ENCODE measurements at regions not wholly inside any gene's neighbourhood (a gene's known extent, or its start where the extent isn't known, plus 50 kb on each side); places are given as distances from the start of the nearest gene placed in this dataset.
"Not testable (repeated sequence)": the region's sequence is repeated elsewhere in the genome, so short reads cannot be mapped to it uniquely, and the experiment has no call there.

DNA sequence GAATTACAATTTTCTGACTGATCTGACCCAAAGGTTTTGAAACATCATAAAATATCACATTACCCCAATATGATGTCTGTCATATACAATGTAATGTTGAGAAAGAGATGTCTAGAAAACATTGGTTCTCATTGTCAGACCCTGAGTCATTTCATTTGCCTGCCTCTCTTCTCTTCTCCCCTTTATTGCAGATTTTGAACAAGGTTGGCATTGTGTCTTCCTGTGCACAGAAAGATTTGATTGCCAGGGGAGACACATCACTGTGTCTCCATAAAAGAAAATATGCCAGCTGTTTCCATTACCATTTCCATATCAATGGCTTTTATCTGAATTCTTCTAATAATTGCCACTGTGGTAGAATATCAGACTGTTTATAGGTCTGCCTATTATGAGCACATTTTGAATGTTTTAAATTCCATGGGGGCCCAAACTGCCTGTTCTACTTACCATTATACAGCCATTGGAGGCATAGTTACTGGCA lies 65.6 kb downstream of the IFI44 start:
- DNase-seq, result no peak

DNA sequence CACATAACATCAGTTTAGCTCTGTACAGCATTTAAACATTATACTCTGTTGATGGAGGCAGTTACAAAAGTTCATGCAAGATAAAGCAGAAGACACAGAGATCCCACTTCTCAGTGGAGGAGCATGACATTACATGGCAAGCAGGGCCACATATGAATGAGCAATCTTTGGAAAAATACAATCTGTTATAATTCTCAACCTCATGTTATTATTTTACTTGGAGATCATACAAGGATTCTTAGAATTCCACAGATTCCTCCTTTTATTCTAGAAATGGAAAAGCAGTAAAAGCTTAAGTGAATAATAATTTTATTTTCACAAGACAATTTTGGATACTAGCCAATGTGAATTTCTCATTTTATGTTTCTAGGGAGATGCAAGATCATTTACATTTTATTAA lies 66.6 kb downstream of the IFI44 start:
- no peak for DNase-seq

DNA sequence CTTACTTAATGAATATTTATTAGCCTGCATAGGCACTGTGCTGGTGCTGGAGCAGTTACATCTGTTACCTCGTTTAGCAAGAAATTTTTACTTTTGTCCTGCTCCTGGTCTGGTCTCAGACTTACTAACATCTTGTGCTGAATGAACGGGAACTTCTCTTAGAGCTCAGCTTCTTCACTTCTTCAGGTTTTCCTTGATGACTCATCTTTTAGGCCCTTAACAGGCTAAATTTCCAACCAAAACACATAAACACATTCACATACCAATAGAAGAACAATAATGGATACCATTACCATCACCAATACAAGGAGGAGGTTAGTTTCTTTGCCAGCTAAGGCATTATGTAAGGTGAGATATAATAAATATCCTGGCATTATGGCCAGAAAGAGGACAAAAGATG lies 68.9 kb downstream of the IFI44 start:
- DNase-seq, result no peak

DNA sequence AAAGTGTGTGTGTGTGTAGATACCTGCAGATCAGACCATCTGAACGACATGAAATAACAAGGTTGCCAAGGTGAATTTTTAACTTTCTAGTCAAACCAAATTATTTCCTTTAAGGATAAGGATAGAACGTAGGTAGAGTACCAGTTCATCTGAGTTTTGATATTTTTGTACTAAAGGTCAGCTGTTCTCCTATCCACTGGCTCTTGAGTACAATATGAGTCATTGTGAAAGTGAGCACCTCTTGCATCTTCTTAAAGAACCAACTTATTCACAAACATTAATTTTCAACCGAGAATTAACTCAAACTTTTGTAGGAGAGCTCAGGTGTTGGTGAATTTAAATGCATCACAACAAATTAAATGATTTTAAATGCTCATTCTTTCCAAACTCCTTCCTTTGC lies 71.5 kb downstream of the IFI44 start:
- DNase-seq, result no peak

DNA sequence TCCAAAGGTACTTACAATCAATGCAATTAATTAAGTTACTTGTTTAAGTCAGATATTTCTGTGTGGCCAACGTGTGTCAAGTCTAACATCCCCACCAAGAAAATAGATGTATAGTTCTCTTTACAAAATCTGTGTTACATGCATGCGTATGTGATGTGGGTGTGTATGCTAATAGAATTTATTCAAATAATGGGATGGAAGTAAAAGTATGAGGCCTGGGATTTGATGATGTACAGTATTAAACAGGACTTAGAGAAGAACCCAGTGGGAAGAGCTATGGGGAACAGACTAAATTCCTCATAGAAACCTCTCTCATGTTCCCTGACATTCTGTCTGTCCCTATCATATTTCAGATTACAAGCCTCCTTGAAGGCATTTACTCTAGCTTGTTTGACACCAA lies 72.5 kb downstream of the IFI44 start:
- DNase-seq, result no peak

DNA sequence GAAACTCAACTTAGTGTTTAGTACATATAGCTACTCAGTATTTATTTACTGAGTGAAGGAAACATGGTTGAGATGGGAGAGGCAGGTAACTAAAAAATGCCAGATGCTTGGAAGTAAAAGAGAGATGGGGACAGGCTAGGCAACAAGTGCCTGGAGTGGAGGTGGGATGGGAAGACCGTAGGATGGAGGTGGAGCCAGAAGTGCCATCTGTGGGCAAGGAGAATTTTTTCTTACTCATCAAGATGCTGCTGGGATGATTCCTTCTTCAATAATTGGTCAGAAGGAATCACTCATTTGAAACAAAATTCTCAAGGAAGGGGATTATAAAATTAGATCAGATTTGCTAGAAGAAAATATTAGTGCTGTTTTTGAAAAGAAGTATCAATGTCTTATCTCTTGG lies 72.9 kb downstream of the IFI44 start:
- DNase-seq, result no peak

DNA sequence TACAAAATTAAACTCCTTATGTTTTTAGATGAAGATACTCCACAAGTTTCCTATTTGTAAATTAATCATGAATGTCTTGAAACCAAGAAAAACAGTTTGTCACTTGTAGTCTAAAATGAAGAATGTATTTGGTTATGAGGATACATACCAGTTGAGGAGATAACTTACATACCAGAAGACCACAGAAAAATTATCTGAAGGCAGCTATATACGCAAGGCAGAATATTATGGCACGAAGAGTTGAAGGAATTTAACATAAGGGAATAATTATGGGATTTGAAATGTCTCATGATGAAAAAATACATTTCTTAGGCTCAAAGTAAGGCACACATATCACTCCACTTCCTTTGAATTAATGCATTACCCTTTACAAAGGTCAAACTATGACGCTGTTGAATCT lies 73.3 kb downstream of the IFI44 start:
- DNase-seq, result no peak

DNA sequence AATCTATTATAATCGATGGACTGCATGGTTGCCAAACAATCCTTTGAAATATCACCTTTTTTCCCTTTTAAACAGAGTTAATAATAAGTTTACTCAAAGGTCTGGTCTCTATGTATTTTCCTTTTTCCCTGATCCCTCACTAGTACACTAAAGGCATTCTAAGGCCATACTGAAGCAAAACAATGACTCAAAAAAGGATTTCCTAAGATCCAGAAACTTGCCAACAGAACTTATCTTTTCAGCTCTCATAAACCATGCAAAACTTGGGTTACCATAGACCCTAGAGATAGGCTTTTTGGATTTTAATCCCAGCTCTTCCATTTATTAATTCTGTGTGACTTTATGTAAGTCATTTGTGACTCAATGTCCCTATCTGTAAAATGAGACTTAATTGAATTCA lies 77.1 kb downstream of the IFI44 start:
- no peak for DNase-seq

DNA sequence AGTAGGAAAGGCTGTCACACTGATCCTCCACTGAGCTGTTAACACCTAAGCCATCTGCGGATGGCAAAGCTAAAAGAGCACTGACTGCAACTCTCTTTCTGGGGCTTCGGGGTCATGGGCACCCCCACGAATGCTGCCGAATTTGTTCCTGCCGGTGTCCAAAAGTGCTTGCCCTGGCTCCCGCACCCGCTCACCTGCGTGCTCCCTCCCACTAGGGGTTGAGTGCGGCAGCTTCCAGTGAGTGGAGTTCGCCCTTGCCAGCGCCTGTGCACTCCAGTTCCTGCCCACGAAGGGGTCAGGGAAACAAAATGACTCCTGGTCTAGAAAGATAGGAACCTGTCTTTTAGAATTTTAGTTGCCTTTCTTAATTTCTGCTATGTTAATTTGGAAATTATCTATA lies 78.7 kb downstream of the IFI44 start:
- DNase-seq, result no peak

DNA sequence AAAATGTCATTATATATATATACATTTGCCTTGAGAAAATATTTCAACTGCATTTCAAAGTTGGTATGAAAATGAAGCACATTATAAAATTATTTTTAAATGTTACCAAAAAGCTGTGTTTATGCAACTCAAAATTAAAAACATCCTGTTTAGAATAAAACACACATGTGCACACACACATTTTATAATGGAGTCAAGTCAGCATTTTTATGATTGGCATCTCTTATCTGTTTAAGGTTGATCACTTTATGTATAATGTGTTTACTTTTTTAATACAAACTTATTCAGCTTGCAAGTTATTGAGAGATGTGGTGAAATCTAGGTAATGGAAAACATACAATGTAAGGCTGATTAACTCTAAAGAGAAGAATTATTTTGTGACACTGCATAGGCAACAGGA lies 80.4 kb downstream of the IFI44 start:
- no peak for DNase-seq

DNA sequence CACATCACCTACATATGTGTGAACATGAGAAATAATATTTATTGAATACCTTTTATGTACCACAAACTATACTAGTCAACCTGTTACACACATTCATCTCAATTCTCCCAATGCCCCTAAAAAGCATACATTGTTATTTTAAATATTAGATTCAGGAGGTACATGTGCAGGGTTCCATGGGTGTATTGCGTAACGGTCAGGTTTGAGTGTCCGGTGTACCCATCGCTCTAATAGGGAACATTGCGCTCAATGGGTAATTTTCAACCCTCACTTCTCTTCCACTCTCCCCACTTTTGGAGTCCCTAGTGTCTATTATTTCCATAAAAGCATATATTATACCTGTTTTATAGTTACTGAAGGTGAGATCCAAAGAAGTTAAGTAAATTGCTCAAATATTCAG lies 82.0 kb downstream of the IFI44 start:
- DNase-seq, result no peak

DNA sequence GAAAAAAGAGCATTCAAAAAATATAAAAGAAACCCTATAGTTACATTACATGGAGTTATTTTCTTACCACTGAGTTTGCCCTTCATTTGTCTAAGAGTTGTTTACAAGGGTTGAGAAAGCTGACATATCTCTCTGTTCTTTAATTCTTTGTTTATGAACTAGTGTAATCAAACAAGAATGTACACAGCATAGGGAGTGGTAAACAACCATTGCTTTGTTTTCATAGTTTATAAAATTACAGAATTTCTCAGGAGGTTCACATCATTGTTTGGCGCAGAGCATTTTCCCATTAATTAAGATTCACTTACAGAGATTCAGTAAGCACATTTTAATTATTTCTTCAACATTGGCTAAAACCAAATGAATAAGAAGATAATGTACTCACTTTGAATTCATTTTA lies 87.6 kb downstream of the IFI44 start:
- no peak for DNase-seq

DNA sequence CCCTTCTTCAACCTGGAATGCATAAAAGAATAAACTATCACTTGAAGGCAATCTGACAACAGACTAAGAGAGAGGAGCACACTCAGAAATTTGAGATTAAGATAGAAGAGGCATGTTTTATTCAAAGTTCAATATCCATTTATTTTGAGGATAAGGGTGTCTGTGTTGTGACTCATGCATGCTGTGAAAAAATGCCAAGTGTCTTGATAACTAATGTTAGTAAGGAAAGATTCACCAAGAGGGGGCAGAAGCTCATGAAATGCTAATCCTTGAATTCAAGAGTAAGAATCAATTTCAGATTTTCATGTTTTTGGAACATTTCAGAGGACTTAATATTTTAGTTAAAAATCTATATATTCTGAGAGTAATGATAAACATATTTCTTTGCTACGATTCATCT lies 94.0 kb downstream of the IFI44 start:
- DNase-seq, result no peak

DNA sequence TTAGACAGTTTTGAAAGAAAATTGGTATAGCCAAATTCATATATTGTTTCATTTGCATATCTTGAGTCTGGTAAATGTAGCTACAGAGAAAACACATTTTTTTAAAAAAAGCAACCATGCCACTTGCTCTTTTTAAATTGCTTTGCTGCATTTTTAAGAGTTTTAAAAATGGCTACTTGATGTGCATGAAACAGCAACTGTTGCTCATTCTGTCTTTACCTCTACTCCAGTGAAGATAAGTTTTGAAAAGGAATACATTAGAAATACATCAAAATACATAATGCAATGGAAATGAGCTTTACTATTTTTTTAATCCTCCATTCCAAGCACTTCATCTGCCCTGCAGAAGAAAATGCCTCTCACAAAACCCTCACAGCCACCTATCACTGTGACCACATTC lies 95.5 kb downstream of the IFI44 start:
- DNase-seq, result no peak

DNA sequence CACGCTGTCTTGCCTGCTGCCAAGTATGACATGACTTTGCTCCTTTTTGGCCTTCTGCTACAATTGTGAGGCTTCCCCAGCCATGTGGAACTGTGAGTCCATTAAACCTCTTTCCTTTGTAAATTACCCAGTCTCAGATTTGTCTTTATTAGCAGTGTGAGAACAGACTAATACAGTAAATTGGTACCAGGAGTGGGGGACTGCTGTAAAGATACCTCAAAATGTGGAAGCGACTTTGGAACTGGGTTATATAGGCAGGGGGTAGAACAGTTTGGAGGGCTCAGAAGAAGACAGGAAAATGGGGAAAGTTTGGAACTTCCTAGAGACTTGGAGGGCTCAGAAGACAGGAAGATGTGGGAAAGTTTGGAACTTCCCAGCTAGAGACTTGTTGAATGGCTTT lies 104.0 kb downstream of the IFI44 start:
- not testable (repeated sequence) for DNase-seq

DNA sequence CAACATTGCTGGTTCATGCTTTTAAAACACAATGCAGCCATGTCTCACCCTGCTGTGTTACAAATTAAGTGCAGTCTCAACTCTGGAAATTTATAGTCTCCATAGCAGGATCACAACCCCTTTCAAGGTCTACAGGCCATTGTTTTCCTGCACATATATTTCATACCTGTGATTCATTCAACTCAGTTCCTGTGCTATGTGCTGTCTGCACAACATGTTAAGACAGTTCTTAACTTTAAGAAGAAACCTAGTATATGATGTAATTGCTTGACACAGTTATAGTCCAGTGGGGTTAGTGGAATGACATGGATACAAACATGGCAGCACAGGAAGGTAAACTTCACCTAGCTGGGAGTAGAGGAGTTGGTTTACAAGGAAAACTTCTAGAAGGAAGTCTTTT lies 106.4 kb downstream of the IFI44 start:
- DNase-seq, result no peak

DNA sequence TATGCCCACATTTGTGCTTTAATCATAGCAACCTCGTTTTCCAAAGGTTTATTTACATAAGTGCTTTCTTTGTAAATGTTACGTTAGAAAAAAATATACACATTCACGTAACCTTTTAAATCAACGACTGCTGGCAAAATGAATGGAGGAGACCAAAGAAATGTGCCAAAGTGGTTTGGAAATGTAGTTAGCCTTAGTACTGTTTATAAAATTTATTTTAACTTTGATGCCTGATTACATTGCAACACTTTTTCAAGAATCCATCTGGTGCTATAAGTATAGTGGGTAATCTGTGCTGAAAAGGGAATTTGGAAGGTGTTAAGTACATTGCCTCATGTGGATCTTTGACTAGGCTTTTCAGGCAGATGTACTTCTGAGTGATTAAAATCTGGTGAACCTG lies 108.9 kb downstream of the IFI44 start:
- DNase-seq, result peak; percentile 53

DNA sequence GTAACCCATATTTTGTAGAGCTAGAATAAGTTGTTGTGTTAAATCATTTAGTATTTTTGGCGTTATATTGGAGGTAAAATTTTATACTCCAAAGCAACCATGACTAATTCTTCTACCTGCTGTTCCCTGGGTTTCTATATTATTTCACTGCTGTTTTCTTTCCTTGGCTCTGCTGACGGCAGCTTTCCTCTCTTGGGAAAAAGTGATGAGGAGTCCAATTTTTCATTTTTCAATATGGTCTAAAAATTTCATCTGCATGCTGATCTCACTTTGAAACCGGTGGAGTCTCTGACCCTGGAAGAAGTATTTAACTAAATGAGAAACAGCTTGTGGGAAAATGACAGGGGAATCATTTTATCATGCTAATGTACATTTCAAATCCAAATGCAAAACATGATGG lies 110.2 kb downstream of the IFI44 start:
- no peak for DNase-seq

DNA sequence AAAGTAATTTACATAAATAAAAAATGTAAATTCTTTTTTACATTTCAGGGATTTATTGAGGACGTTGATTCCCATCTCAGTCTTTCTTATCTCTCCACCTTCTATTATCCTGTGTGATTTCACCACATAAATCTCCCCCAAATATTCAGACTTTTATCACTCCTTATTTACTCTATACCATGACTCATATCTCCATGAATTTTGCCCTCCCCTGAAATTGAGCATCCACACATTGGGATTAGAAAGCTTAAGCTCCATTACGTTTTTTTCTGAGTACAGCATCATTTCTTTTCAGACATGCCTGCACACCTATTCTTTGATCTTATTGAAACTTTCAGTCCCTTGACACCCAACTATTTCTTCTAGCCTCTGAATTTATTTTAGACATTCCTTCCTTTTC lies 111.2 kb downstream of the IFI44 start:
- no peak for DNase-seq

DNA sequence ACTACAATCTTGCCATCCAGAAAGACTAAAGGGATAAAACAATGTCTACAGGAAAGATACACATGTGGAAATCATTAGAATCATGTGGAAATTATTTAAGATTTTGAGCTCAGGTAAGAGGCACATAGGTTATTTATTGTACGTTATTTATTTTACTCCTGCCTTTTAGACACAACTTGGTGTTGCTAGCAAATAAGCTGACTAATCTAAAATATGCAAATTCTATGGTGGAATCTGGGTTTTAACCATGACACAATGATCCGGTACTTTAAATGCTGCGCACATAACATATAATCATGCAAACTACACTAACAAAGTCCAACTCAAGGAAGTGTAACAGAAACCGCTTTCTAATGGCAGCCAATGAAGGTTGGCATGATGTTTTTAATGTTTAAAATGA lies 112.5 kb downstream of the IFI44 start:
- DNase-seq, result no peak

DNA sequence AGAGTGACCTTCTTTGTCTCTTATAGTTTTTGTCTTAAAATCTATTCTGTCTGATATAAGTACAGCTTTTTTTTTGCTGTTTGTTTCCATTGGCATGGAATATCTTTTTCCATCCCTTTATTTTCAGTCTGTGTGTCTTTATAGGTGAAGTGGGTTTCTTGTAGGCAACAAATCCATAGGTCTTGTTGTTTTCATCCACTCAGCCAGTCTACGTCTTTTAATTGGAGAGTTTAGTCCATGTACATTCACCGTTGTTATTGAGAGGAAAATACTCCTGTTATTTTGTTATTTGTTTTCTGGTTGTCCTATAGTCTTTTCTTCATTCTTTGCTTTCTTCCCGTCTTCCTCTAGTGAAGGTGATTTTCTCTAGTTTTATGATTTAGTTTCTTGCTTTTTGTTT lies 115.9 kb downstream of the IFI44 start:
- no peak for DNase-seq

DNA sequence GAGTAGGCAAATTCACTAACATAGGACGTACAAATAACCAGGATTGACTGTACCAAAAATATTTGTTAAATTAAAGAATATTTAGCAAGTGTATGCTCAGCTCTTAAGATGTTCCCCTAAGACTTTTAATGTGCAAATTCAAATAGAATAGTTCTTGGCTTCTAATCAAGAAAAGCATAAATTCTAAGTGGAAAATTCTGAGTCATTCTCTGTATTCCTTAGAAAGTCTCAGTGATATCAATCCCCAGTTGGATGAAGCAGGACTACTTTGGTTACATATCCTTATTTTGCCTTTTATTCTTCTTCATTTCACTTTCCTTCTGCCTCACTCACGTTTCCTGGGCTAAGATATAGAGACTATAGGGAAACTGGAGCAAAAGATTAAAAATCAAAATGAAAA lies 130.2 kb downstream of the IFI44 start:
- DNase-seq, result no peak

DNA sequence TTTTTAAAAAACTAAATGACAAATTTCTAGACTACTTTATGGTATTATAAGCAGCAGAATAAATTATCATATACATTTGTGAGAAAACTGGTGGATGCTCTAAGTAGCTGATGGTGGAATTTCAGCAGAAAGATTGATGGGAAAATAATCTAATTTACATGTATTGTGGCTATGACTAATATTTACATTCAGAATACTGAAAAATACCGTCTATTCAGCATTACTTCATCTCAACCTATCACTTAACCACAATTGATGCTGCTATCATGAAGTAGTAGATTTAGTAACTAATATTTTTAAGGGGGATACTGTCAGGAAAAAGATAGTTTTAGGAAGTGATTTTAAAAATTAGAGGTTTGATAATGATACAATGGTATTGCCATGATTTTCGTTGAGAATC lies 137.9 kb downstream of the IFI44 start:
- DNase-seq, result no peak

DNA sequence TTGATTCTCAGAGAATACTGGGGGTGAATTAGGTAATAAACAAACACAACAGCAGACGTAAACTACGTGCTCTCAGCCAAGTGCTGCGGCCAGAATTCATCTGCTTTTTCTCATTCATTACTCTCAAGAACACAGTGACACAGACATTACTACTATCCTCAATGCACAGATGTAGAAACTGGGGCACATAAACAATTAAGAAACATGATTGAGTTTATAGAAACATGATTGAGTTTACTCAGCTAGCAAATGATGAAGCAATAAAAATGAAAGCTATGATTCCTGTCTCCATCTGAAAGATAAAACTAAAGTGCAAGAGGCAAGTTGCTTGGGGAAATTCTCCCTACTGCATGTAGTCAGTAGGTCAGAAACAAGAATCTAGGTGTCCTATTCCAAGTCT lies 140.5 kb downstream of the IFI44 start:
- DNase-seq, result no peak

DNA sequence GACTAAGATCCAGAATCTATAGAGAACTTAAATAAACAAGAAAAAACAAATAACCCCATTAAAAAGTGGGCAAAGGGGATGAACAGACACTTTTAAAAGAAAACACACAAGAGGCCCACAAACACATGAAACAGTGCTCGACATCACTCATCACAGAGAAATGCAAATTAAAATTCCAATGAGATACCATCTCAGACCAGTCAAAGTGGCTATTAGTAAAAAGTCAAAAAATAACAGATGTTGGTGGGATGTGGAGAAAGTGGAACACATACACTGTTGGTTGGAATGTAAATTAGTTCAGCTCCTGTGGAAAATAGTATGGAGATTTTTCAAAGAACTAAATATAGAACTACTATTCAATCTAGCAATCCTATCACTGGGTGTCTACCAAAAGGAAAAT lies 143.1 kb downstream of the IFI44 start:
- DNase-seq, result no peak

DNA sequence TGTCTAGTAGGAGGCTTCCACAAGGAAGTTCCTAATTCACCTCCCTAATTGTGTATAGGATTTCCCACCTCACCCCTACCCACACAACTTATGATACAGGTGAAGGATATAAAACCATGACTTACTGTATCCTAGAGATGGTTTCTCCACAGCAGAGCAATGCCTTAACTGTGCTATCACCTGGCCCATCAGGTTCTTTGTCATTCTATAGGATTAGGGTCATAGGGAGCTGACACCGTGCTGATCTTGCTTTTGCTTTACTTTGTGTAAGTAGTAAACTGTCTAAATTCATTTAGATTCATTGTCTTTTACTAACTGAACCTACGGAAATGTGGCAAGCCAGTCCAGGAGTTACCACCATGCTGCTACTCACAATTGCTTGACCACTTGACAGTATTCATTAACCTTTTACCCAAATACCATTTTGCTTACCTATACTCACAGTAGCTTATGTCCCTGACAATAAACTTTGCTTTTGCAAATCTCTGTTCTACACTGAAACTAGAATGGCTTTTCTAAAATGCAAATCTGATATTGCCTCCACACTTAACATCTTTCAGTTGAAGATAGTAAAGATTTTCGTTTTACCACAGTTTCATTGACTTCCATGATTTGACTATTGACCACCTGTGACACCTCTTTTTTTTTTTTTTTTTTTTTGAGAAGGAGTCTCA lies 147.6 kb downstream of the IFI44 start:
- no peak for DNase-seq

All from NCI-H82 (cell line).